Ascending aorta (tissue), 2 donors: ENCODE measurements at regions not wholly inside any gene's neighbourhood (a gene's known extent, or its start where the extent isn't known, plus 50 kb on each side); places are given as distances from the start of the nearest gene placed in this dataset.

ENCODE experiments used
- DNase-seq, 2 donors: peaks; one replicate each; pipeline ENCODE4 v3.0.0-alpha.2; 2019; ENCODE audit warnings: low spot score in 2 of 2
- H3K27ac ChIP-seq, 2 donors: fragments of 200-600 bp; sonication (generic); one replicate each; pipeline ENCODE4 v1.5.1; 2016 to 2017; ENCODE audit warnings: mild to moderate bottlenecking in 1 of 2
- H3K27me3 ChIP-seq: fragments of 200-600 bp; sonication (generic); one replicate; pipeline ENCODE4 v1.5.1; 2017
- H3K36me3 ChIP-seq, 2 donors: fragments of 200-600 bp; sonication (generic); one replicate each; pipeline ENCODE4 v1.5.1; 2016
- H3K4me1 ChIP-seq, 2 donors: fragments of 200-600 bp; sonication (generic); one replicate each; pipeline ENCODE4 v1.5.1; 2016 to 2017; ENCODE audit warnings: mild to moderate bottlenecking in 1 of 2
- H3K4me3 ChIP-seq, 2 donors: fragments of 200-600 bp; sonication (generic); one replicate each; pipeline ENCODE4 v1.5.1; 2016 to 2017; ENCODE audit warnings: mild to moderate bottlenecking in 1 of 2
- H3K9me3 ChIP-seq, 2 donors: fragments of 200-600 bp; sonication (generic); one replicate each; pipeline ENCODE4 v1.5.1; 2016
- CTCF ChIP-seq, 3 experiments: fragments of 200-600 bp in 2 of 3; fragments of 450-650 bp in 1 of 3; sonication (generic) in 2 of 3; IDR thresholded peaks; one replicate each; pipeline ENCODE4 v1.5.1; 2016 to 2019; ENCODE audit warnings: antibody characterized with exemption in 3 of 3, mild to moderate bottlenecking in 1 of 3, moderate library complexity in 1 of 3
- intact Hi-C: fragments of 100-400 bp; cut with DNase I; formaldehyde crosslinking; loops from one replicate; pipeline ENCODE4 v1.15.1; 2023

DNA sequence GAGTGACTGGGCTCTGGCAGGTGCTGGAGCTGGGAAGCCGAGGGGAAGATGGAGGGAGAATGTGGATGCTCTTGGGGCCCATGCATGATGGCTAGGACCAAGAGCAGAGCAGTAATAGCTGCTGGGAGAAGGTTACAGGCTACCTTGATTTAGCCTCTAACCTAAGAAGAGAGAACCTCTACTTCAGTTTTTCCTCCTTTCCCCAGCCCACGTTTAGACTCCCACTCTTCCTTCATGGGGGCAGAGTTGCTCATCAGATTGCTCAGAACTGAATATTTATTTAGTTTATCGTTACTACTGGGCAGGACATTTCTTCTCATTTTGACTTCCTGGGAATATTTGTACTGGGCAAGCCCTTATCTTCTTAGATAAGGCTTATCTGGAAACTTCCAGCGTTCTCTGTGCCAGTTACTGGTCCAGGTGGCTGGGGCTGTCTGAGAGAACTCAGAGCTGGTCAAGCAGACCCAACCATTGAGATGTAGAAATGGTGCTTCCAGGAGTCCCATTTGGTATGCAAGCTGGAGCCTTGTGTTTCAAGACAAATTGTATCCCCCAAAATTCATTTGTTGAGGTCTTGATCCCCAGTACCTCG is 442.9 kb upstream of the BOD1L1 start:
- no peak for TF ChIP-seq CTCF (IDR thresholded peaks at IDR 0.05)
- H3K9me3 ChIP-seq = peaks cover 0 to 17% of the 10 kb centered on the region in 2 donors
- no peak for DNase-seq
- no peaks in the 10 kb centered on the region for H3K4me1 ChIP-seq
- H3K4me3 ChIP-seq = no peak overlapping the region
- H3K36me3 ChIP-seq = no peaks in the 10 kb centered on the region
- H3K27ac ChIP-seq = no peak overlapping the region
- H3K27me3 ChIP-seq = no peaks in the 10 kb centered on the region
- intact Hi-C loops = no loop called here

DNA sequence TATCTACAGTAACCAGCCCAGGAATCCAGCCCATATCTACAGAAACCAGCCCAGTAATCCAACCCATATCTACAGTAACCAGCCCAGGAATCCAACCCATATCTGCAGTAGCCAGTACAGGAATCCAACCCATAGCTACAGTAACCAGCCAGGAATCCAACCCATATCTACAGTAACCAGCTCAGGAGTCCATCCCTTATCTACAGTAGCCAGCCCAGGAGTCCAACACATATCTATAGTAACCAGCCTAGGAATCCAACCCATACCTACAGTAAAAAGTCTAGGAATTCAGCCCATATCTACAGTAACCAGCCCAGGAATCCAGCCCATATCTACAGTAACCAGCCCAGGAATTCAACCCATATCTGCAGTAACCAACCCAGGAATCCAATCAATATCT is 445.0 kb upstream of the BOD1L1 start:
- no peak for DNase-seq
- Histone ChIP-seq H3K27ac (no peak overlapping the region), H3K4me3 (no peak overlapping the region), H3K4me1 (no peaks in the 10 kb centered on the region), H3K27me3 (no peaks in the 10 kb centered on the region), H3K9me3 (peaks cover 0 to 17% of the 10 kb centered on the region in 2 donors), H3K36me3 (no peaks in the 10 kb centered on the region)
- no peak for TF ChIP-seq CTCF (IDR thresholded peaks at IDR 0.05)
- intact Hi-C loops = no loop called here

- H3K4me3 ChIP-seq = no peak overlapping the region
- intact Hi-C loops = no loop called here
- peaks cover 0 to 16% of the 10 kb centered on the region in 2 donors for H3K9me3 ChIP-seq
- H3K27ac ChIP-seq = no peak overlapping the region
- no peak for DNase-seq
- TF ChIP-seq CTCF (IDR thresholded peaks at IDR 0.05) = no peak
- H3K27me3 ChIP-seq = no peaks in the 10 kb centered on the region
- no peaks in the 10 kb centered on the region for H3K36me3 ChIP-seq
- H3K4me1 ChIP-seq = no peaks in the 10 kb centered on the region
Measured at GRCh38 chr4:14076776-14077175, 449.3 kb upstream of the BOD1L1 start.

GRCh38 chr4:14078326-14078725 is 450.8 kb upstream of the BOD1L1 start:
- Histone ChIP-seq H3K4me1 (no peaks in the 10 kb centered on the region), H3K9me3 (peaks cover 0 to under 1% of the 10 kb centered on the region in 2 donors), H3K36me3 (no peaks in the 10 kb centered on the region), H3K4me3 (no peak overlapping the region), H3K27me3 (no peaks in the 10 kb centered on the region), H3K27ac (no peak overlapping the region)
- TF ChIP-seq CTCF (IDR thresholded peaks at IDR 0.05) = no peak
- DNase-seq = no peak
- intact Hi-C loops = no loop called here

- no peak for DNase-seq
- Histone ChIP-seq H3K4me3 (no peak overlapping the region), H3K9me3 (no peaks in the 10 kb centered on the region), H3K27ac (no peak overlapping the region), H3K36me3 (no peaks in the 10 kb centered on the region), H3K27me3 (no peaks in the 10 kb centered on the region), H3K4me1 (no peaks in the 10 kb centered on the region)
- intact Hi-C loops = no loop called here
- no peak for TF ChIP-seq CTCF (IDR thresholded peaks at IDR 0.05)
Measured at GRCh38 chr4:14079601-14080000, 452.1 kb upstream of the BOD1L1 start.

GRCh38 chr4:14083150-14083549 is 455.6 kb upstream of the BOD1L1 start:
- H3K4me1 ChIP-seq = no peaks in the 10 kb centered on the region
- H3K36me3 ChIP-seq = no peaks in the 10 kb centered on the region
- intact Hi-C loops = no loop called here
- no peaks in the 10 kb centered on the region for H3K27me3 ChIP-seq
- no peaks in the 10 kb centered on the region for H3K9me3 ChIP-seq
- no peak overlapping the region for H3K27ac ChIP-seq
- DNase-seq = no peak
- TF ChIP-seq CTCF (IDR thresholded peaks at IDR 0.05) = no peak
- H3K4me3 ChIP-seq = no peak overlapping the region
